ENCODE measurements at regions not wholly inside any gene's neighbourhood (a gene's known extent, or its start where the extent isn't known, plus 50 kb on each side); places are given as distances from the start of the nearest gene placed in this dataset.

DNA sequence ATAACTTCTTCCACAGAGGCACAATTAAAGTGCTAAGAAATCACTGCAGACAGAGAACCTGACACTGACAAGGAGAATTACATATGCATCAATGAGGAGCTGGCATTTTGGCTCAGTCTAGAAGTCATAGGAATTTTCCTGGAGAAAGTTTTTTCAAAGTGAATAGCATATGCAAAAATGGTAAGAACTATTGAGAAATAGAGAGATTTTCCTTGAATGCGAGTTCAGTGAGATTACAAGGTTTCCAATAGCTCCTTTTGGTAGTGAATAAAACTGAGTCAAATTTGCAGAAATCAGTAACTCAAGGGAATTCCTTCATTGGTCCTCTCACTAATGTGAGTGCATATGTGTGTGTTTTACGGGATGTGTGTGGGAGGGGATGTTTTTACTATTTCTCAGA, 557.5 kb downstream of the PPARGC1A start:
- H3K4me1 ChIP-seq (replicated peaks in 1 of 2), result no peaks in the 10 kb centered on the region
- WGBS, 4 donors, result 68 to 80% (median 74%) methylated on average over 2 of the region's 2 CpGs
- intact Hi-C loops (cut with DNase I), result no loop called here
- H3K27me3 ChIP-seq, result no peaks in the 10 kb centered on the region
- H3K27ac ChIP-seq, result no peak overlapping the region
- no peaks in the 10 kb centered on the region for H3K36me3 ChIP-seq (replicated peaks in 1 of 2)
- DNase-seq, result no peak
- TF ChIP-seq, protein P1, sequence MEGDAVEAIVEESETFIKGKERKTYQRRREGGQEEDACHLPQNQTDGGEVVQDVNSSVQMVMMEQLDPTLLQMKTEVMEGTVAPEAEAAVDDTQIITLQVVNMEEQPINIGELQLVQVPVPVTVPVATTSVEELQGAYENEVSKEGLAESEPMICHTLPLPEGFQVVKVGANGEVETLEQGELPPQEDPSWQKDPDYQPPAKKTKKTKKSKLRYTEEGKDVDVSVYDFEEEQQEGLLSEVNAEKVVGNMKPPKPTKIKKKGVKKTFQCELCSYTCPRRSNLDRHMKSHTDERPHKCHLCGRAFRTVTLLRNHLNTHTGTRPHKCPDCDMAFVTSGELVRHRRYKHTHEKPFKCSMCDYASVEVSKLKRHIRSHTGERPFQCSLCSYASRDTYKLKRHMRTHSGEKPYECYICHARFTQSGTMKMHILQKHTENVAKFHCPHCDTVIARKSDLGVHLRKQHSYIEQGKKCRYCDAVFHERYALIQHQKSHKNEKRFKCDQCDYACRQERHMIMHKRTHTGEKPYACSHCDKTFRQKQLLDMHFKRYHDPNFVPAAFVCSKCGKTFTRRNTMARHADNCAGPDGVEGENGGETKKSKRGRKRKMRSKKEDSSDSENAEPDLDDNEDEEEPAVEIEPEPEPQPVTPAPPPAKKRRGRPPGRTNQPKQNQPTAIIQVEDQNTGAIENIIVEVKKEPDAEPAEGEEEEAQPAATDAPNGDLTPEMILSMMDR (IDR thresholded peaks at IDR 0.05), result no peak
- no peak for TF ChIP-seq POLR2A (IDR thresholded peaks at IDR 0.05)
- no peaks in the 10 kb centered on the region for H3K9me3 ChIP-seq (replicated peaks in 1 of 3)
- H3K4me3 ChIP-seq, result no peak overlapping the region

DNA sequence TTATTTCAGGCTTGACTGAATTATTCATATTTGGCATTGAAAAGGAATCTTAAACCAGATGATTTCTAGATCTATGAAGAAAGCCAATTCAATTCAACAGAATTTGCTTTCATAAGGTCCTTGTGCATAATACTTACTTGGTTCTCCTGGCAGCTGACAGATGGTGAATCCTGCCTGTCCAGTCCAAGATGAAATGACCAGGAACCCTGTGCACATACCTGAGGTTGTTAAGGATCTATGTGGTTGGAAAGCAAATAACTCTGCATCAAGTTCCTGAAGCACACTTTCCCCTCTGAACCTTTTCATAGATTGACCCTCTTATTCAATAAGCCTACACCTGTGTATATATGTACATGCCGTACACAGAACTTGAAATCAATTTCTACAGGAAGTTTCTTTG, 562.7 kb downstream of the PPARGC1A start:
- Histone ChIP-seq H3K4me1 (replicated peaks in 1 of 2) (no peaks in the 10 kb centered on the region), H3K9me3 (replicated peaks in 1 of 3) (no peaks in the 10 kb centered on the region), H3K4me3 (no peak overlapping the region), H3K27me3 (no peaks in the 10 kb centered on the region), H3K27ac (no peak overlapping the region), H3K36me3 (replicated peaks in 1 of 2) (no peaks in the 10 kb centered on the region)
- DNase-seq, result no peak
- intact Hi-C loops (cut with DNase I), result no loop called here
- 86 to 95% (median 92%) methylated on average over 1 of the region's 1 CpG for WGBS, 4 donors
- no peak for TF ChIP-seq POLR2A (IDR thresholded peaks at IDR 0.05)
- TF ChIP-seq, protein P1 (IDR thresholded peaks at IDR 0.05), result no peak

DNA sequence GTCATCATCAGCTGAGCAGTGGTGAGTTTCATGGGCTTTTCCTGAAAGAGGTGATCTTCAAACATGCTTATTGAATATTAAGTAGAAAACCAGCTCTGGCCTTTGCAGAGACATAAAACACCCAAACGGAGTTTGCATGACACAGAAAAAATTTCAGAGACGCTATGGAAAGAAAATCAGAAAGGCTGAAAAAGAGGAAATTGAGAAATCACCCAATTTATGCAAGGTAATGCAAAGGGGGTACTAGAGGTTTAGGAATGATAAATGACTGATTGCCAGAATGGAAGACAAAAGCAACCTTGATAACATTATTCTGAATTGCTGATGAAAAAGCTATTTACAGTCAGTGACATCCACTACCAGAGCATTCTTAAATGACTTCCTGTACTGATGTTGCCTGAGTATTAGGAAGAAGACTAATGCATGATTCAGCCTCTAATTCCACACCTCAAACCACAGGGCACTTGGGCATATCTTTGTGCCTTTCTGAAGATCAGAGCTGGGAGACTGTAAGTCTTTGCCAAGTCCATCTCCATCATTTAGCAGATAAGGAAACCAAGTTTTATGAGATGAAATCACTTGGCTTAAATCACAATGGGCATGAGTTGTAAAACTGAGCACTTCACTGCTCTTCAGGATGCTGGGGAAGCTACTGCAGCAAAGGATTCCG, 565.7 kb downstream of the PPARGC1A start:
- intact Hi-C loops (cut with DNase I), result no loop called here
- Histone ChIP-seq H3K9me3 (replicated peaks in 1 of 3) (no peaks in the 10 kb centered on the region), H3K27me3 (no peaks in the 10 kb centered on the region), H3K36me3 (replicated peaks in 1 of 2) (no peaks in the 10 kb centered on the region), H3K27ac (no peak overlapping the region), H3K4me3 (no peak overlapping the region), H3K4me1 (replicated peaks in 1 of 2) (no peaks in the 10 kb centered on the region)
- TF ChIP-seq, protein P1 (IDR thresholded peaks at IDR 0.05), result no peak
- TF ChIP-seq POLR2A (IDR thresholded peaks at IDR 0.05), result no peak
- no peak for DNase-seq
- WGBS, 4 donors, result 28 to 60% (median 40%) methylated on average over 2 to 3 of the region's 3 CpGs

DNA sequence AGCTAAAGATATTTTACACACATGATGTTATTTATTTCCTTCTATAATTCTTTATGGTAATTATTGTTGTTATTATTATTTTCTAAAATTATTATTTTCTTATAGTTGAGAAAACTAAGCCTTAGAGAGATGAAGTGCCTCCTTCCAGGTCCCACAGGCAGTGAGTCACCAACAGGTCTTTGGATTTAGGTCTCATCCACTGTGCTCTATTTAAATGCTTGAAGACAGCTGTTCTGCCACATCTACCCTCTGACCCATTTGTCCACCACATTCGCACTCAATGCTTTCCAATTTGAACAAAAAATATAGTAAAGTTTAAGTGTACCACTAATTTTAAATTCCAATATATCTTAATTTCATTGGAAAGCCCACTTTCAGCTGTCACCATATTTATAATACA, 566.4 kb downstream of the PPARGC1A start:
- no peak overlapping the region for H3K4me3 ChIP-seq
- no peaks in the 10 kb centered on the region for H3K9me3 ChIP-seq (replicated peaks in 1 of 3)
- no peak overlapping the region for H3K27ac ChIP-seq
- no peaks in the 10 kb centered on the region for H3K27me3 ChIP-seq
- no peaks in the 10 kb centered on the region for H3K4me1 ChIP-seq (replicated peaks in 1 of 2)
- intact Hi-C loops (cut with DNase I), result no loop called here
- WGBS, 4 donors, result 87 to 94% (median 90%) methylated on average over 1 of the region's 1 CpG
- no peak for DNase-seq
- TF ChIP-seq, protein P1 (IDR thresholded peaks at IDR 0.05), result no peak
- no peak for TF ChIP-seq POLR2A (IDR thresholded peaks at IDR 0.05)
- no peaks in the 10 kb centered on the region for H3K36me3 ChIP-seq (replicated peaks in 1 of 2)
